Body of pancreas (tissue), 4 donors: ENCODE measurements at regions not wholly inside any gene's neighbourhood (a gene's known extent, or its start where the extent isn't known, plus 50 kb on each side); places are given as distances from the start of the nearest gene placed in this dataset.

ENCODE experiments used
- POLR2A ChIP-seq, 3 donors: fragments of 450-650 bp; IDR thresholded peaks; one replicate each; pipeline ENCODE4 v1.6.1; 2016; ENCODE audit warnings: antibody characterized with exemption in 3 of 3, mild to moderate bottlenecking in 2 of 3
- TF ChIP-seq, protein P1 (sequence below), 7 experiments: fragments of 450-650 bp in 4 of 7; fragments of 200-600 bp in 3 of 7; sonication (generic) in 3 of 7; IDR thresholded peaks; one replicate each; pipeline ENCODE4 v1.5.1; 2016 to 2019; ENCODE audit warnings: antibody characterized with exemption in 7 of 7

DNA sequence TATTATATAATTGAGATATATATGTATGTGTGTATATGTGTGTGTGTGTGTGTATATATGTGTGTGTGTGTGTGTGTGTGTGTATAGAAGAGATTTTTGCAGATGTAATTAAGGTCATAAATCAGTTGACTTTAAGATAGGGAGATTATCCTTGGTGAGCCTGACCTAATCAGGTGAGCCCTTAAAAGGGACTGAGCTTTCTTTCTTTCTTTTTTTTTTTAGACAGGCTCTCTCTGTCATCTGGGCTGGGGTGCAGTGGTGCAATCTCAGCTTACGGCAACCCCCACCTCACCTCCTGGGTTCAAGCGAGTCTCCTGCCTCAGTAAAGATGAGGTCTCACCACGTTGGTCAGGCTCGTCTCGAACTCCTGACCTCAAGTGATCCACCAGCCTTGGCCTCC, 155.1 kb upstream of the RASGEF1B start:
- TF ChIP-seq, protein P1, sequence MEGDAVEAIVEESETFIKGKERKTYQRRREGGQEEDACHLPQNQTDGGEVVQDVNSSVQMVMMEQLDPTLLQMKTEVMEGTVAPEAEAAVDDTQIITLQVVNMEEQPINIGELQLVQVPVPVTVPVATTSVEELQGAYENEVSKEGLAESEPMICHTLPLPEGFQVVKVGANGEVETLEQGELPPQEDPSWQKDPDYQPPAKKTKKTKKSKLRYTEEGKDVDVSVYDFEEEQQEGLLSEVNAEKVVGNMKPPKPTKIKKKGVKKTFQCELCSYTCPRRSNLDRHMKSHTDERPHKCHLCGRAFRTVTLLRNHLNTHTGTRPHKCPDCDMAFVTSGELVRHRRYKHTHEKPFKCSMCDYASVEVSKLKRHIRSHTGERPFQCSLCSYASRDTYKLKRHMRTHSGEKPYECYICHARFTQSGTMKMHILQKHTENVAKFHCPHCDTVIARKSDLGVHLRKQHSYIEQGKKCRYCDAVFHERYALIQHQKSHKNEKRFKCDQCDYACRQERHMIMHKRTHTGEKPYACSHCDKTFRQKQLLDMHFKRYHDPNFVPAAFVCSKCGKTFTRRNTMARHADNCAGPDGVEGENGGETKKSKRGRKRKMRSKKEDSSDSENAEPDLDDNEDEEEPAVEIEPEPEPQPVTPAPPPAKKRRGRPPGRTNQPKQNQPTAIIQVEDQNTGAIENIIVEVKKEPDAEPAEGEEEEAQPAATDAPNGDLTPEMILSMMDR (IDR thresholded peaks at IDR 0.05), result no peak
- TF ChIP-seq POLR2A (IDR thresholded peaks at IDR 0.05), result no peak
